GM12892 (cell line): ENCODE measurements at regions not wholly inside any gene's neighbourhood (a gene's known extent, or its start where the extent isn't known, plus 50 kb on each side); places are given as distances from the start of the nearest gene placed in this dataset.

Experiments used
- POLR2A ChIP-seq: IDR thresholded peaks from 2 replicates; pipeline ENCODE4 v1.6.1; 2011; ENCODE audit warnings: low read depth, low read length, control low read depth
- POLR2AphosphoS5 ChIP-seq: IDR thresholded peaks from 2 replicates; pipeline ENCODE4 v1.6.1; 2011; ENCODE audit warnings: low read depth, low read length, control low read depth

DNA sequence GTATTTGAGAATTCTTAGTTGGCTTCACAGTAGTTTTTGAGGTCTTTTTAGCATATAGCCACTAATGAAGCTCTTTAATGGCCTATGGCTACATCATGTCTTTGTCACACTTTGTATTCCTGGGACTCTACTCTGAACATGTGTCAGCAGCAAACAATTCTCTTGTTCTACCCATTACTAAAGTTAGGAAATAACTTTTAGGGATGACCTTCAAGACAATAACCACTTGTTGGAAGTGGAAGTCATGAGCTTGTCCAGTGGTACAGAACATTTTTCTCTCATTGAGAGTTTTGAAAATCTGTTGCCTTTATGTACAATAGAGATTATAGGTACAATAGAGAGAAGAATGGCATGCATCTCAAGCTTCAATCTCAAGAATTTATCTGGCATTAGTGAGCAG lies 571.6 kb upstream of the JAG1 start:
- no peak for TF ChIP-seq POLR2A
- TF ChIP-seq POLR2AphosphoS5: no peak
